Mesendoderm (in vitro differentiated cells): ENCODE measurements at regions not wholly inside any gene's neighbourhood (a gene's known extent, or its start where the extent isn't known, plus 50 kb on each side); places are given as distances from the start of the nearest gene placed in this dataset.
"Not testable (repeated sequence)": the region's sequence is repeated elsewhere in the genome, so short reads cannot be mapped to it uniquely, and the experiment has no call there.

Experiments used
- DNase-seq: peaks from one replicate; pipeline ENCODE4 v3.0.0; 2013
- H2AK5ac ChIP-seq: 2 replicates; pipeline ENCODE4 v1.6.1; 2013; ENCODE audit warnings: low read length, inconsistent platforms
- H2BK120ac ChIP-seq: 2 replicates; pipeline ENCODE4 v1.6.1; 2013; ENCODE audit warnings: low read depth, mild to moderate bottlenecking, low read length, moderate library complexity, mixed read lengths
- H2BK15ac ChIP-seq: replicated peaks from 2 replicates; pipeline ENCODE4 v1.6.1; 2013; ENCODE audit warnings: low read depth, mild to moderate bottlenecking, moderate library complexity
- H2BK5ac ChIP-seq: 2 replicates; pipeline ENCODE4 v1.6.1; 2013; ENCODE audit warnings: low read length, inconsistent platforms
- H3K18ac ChIP-seq: 2 replicates; pipeline ENCODE4 v1.6.1; 2013; ENCODE audit warnings: mild to moderate bottlenecking, low read length, mixed read lengths
- H3K23ac ChIP-seq: one replicate; pipeline ENCODE4 v1.6.1; 2013; ENCODE audit warnings: low read length
- H3K27ac ChIP-seq: 2 replicates; pipeline ENCODE4 v1.5.1; 2013; ENCODE audit warnings: low read depth, mild to moderate bottlenecking, inconsistent platforms, low read length, moderate library complexity
- H3K27me3 ChIP-seq: 2 replicates; pipeline ENCODE4 v1.6.1; 2013; ENCODE audit warnings: low read length, control low read depth, mild to moderate bottlenecking, inconsistent platforms; ENCODE audit not compliant: insufficient read depth, poor library complexity
- H3K36me3 ChIP-seq: 2 replicates; pipeline ENCODE4 v1.6.1; 2013; ENCODE audit warnings: low read length, inconsistent platforms; ENCODE audit not compliant: control insufficient read depth, insufficient read depth
- H3K4ac ChIP-seq: one replicate; pipeline ENCODE4 v1.6.1; 2013; ENCODE audit warnings: low read depth, mild to moderate bottlenecking, low read length, moderate library complexity
- H3K4me1 ChIP-seq: 2 replicates; pipeline ENCODE4 v1.6.1; 2013; ENCODE audit warnings: low read depth, low read length, inconsistent platforms; ENCODE audit not compliant: control insufficient read depth
- H3K4me2 ChIP-seq: 2 replicates; pipeline ENCODE4 v1.6.1; 2013; ENCODE audit warnings: low read length
- H3K4me3 ChIP-seq: 2 replicates; pipeline ENCODE4 v1.5.1; 2013; ENCODE audit warnings: mild to moderate bottlenecking, low read length
- H3K56ac ChIP-seq: one replicate; pipeline ENCODE4 v1.6.1; 2013; ENCODE audit warnings: low read length
- H3K79me1 ChIP-seq: 2 replicates; pipeline ENCODE4 v1.6.1; 2013; ENCODE audit warnings: low read length, inconsistent platforms
- H3K79me2 ChIP-seq: 2 replicates; pipeline ENCODE4 v1.6.1; 2013; ENCODE audit warnings: mild to moderate bottlenecking, low read length; ENCODE audit not compliant: control insufficient read depth, insufficient read depth
- H3K9ac ChIP-seq: 2 replicates; pipeline ENCODE4 v1.6.1; 2013; ENCODE audit warnings: low read length, inconsistent platforms
- H4K5ac ChIP-seq: one replicate; pipeline ENCODE4 v1.6.1; 2013; ENCODE audit warnings: low read length
- H4K8ac ChIP-seq: one replicate; pipeline ENCODE4 v1.6.1; 2013; ENCODE audit warnings: low read depth, mild to moderate bottlenecking, control low read depth, low read length, moderate library complexity
- WGBS: extraction: QIAGEN DNeasy Blood & Tissue Kit; methylation state at CpG from one replicate; pipeline ENCODE4 v1.1.7; 2013; ENCODE audit warnings: low lambda C conversion rate, missing lambda C conversion rate; ENCODE audit not compliant: insufficient coverage; ENCODE audit errors: extremely low coverage; 5-methylcytosine and 5-hydroxymethylcytosine counted together

DNA sequence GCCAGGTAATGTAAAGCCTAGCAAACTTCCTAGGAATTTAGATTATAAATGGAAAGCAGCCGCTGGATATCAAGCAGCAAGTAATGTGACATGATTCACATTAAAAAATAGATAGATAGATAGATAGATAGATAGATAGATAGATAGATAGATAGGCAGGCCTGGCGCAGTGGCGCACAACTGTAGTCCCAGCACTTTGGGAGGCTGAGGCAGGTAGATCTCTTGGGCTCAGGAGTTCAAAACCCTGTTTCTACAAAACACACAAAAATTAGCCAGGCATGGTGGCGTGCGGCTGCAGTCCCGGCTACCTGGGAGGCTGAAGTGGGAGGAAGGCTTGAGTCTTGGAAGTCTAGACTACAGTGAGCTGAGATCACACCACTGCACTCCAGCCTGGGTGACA, 236.9 kb downstream of the SLITRK6 start:
- H3K27ac ChIP-seq = no peak overlapping the region
- no peak for DNase-seq
- H2BK120ac ChIP-seq = no peak overlapping the region
- no peak overlapping the region for H3K4me2 ChIP-seq
- no CpG with 5 or more reads among the region's 6 CpGs for WGBS
- H3K79me1 ChIP-seq = no peaks in the 10 kb centered on the region
- no peak overlapping the region for H4K8ac ChIP-seq
- no peak overlapping the region for H3K56ac ChIP-seq
- no peak overlapping the region for H2BK5ac ChIP-seq
- H3K4ac ChIP-seq = no peak overlapping the region
- no peak overlapping the region for H3K9ac ChIP-seq
- no peaks in the 10 kb centered on the region for H3K79me2 ChIP-seq
- no peak overlapping the region for H4K5ac ChIP-seq
- no peaks in the 10 kb centered on the region for H3K36me3 ChIP-seq
- no peak overlapping the region for H3K23ac ChIP-seq
- H2BK15ac ChIP-seq = no peak overlapping the region
- no peak overlapping the region for H3K18ac ChIP-seq
- no peaks in the 10 kb centered on the region for H3K27me3 ChIP-seq
- no peak overlapping the region for H2AK5ac ChIP-seq
- no peak overlapping the region for H3K4me3 ChIP-seq
- no peaks in the 10 kb centered on the region for H3K4me1 ChIP-seq

DNA sequence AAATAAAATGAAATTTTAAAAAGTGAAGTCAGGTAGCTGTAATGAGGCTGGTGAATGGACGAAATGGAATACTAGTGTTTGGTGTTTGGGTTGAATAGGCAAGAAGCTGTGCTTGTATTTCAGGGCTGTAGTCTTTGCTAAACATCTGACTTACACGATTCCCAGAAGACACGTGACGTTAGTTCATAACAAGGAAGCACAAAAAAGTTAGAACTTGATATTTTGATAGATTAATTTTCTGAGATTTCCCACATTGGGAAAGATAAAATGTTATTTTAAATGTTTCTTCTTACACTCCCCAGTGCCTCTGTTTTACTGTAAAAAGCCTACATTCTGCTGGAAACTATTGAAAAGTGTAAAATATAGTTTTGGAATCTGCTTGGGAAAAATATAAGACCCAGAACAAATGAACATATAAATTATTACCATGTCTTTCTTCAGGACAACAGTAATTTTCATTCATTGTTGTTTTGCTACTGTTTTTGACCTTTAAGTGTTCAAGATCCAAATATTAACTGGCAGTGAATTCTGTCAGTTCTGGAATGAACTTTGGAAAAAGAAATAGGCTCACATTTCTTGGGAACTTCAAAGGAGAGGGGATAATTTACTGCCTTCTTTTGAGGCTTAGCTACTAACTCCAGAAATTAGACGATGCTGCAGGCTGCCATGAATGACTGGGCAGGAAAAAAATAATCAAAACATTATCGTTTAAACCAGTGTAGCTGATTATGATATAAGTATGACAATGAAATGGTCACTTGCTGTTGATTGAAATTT, 241.3 kb downstream of the SLITRK6 start:
- no peak for DNase-seq
- Histone ChIP-seq H3K56ac (no peak overlapping the region), H3K4me2 (no peak overlapping the region), H3K4me1 (no peaks in the 10 kb centered on the region), H3K9ac (no peak overlapping the region), H4K8ac (no peak overlapping the region), H3K36me3 (no peaks in the 10 kb centered on the region), H2BK5ac (no peak overlapping the region), H3K18ac (no peak overlapping the region), H2AK5ac (no peak overlapping the region), H3K27ac (no peak overlapping the region), H3K79me2 (no peaks in the 10 kb centered on the region), H3K4me3 (no peak overlapping the region), H3K27me3 (no peaks in the 10 kb centered on the region), H3K79me1 (no peaks in the 10 kb centered on the region), H2BK15ac (no peak overlapping the region), H4K5ac (no peak overlapping the region), H3K23ac (no peak overlapping the region), H3K4ac (no peak overlapping the region), H2BK120ac (no peak overlapping the region)
- WGBS = no CpG with 5 or more reads among the region's 6 CpGs

GRCh38 chr13:85551012-85551411, 248.2 kb downstream of the SLITRK6 start:
- H2BK120ac ChIP-seq = no peak overlapping the region
- no CpG with 5 or more reads among the region's 1 CpG for WGBS
- no peak overlapping the region for H3K23ac ChIP-seq
- H3K4me1 ChIP-seq = no peaks in the 10 kb centered on the region
- no peak overlapping the region for H3K27ac ChIP-seq
- no peak overlapping the region for H3K4me2 ChIP-seq
- H3K18ac ChIP-seq = no peak overlapping the region
- no peak overlapping the region for H2BK15ac ChIP-seq
- H2BK5ac ChIP-seq = no peak overlapping the region
- H2AK5ac ChIP-seq = no peak overlapping the region
- H3K4ac ChIP-seq = no peak overlapping the region
- no peak overlapping the region for H3K9ac ChIP-seq
- no peak overlapping the region for H4K5ac ChIP-seq
- H3K79me1 ChIP-seq = no peaks in the 10 kb centered on the region
- no peak overlapping the region for H3K4me3 ChIP-seq
- no peak overlapping the region for H3K56ac ChIP-seq
- H3K36me3 ChIP-seq = no peaks in the 10 kb centered on the region
- H3K27me3 ChIP-seq = no peaks in the 10 kb centered on the region
- no peaks in the 10 kb centered on the region for H3K79me2 ChIP-seq
- no peak overlapping the region for H4K8ac ChIP-seq
- DNase-seq = no peak

GRCh38 chr13:85549819-85550218, 249.4 kb downstream of the SLITRK6 start:
- H3K23ac ChIP-seq = no peak overlapping the region
- no peak overlapping the region for H3K9ac ChIP-seq
- H3K4me3 ChIP-seq = no peak overlapping the region
- H3K4me2 ChIP-seq = no peak overlapping the region
- no CpG with 5 or more reads among the region's 2 CpGs for WGBS
- H4K5ac ChIP-seq = no peak overlapping the region
- no peak overlapping the region for H4K8ac ChIP-seq
- no peaks in the 10 kb centered on the region for H3K36me3 ChIP-seq
- H3K4ac ChIP-seq = no peak overlapping the region
- no peak overlapping the region for H3K27ac ChIP-seq
- H2BK15ac ChIP-seq = no peak overlapping the region
- H3K18ac ChIP-seq = no peak overlapping the region
- H2BK120ac ChIP-seq = no peak overlapping the region
- no peak overlapping the region for H2AK5ac ChIP-seq
- DNase-seq = no peak
- no peak overlapping the region for H2BK5ac ChIP-seq
- H3K79me1 ChIP-seq = no peaks in the 10 kb centered on the region
- no peaks in the 10 kb centered on the region for H3K79me2 ChIP-seq
- no peaks in the 10 kb centered on the region for H3K27me3 ChIP-seq
- no peak overlapping the region for H3K56ac ChIP-seq
- no peaks in the 10 kb centered on the region for H3K4me1 ChIP-seq

DNA sequence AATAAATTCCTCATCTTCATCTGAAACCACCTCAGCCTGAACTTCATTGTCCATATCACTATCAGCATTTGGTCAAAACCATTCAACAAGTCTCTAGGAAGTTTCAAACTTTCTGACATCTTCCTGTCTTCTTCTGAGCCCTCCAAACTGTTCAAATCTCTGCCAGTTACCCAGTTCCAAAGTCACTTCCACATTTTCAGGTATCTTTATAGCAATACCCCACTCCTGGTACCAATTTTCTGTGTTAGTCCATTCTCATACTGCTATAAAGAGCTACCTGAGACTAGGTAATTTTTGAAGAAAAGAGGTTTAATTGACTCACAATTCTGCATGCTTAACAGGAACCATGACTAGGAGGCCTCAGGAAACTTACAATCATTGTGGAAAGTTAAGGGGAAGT, 250.4 kb downstream of the SLITRK6 start:
- not testable (repeated sequence) for H3K27ac ChIP-seq, H3K4me3 ChIP-seq

DNA sequence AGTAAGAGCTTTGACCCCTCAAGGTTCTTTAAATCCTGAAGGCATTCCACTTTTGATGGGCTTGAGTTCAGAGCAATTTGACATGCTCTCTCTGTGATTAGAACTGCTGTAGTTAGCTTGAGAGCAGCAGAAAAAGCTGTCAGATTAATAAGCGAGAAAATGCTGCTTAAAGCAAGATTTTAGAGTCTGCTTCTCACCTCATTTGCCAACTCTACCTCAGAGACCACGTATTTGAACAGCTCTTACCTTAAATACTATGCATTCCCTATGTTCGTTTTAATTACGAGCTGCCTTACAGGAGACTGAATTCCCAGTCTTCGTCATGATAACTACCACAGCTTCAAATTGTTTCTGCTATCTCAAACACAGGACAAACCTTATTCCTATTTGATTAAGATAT, 253.4 kb downstream of the SLITRK6 start:
- Histone ChIP-seq H2AK5ac (no peak overlapping the region), H3K4me2 (no peak overlapping the region), H2BK120ac (no peak overlapping the region), H3K79me1 (no peaks in the 10 kb centered on the region), H4K5ac (no peak overlapping the region), H3K4me3 (no peak overlapping the region), H3K18ac (no peak overlapping the region), H3K27me3 (no peaks in the 10 kb centered on the region), H4K8ac (no peak overlapping the region), H3K56ac (no peak overlapping the region), H3K9ac (no peak overlapping the region), H3K36me3 (no peaks in the 10 kb centered on the region), H3K4me1 (no peaks in the 10 kb centered on the region), H3K23ac (no peak overlapping the region), H3K79me2 (no peaks in the 10 kb centered on the region), H2BK15ac (no peak overlapping the region), H3K4ac (no peak overlapping the region), H2BK5ac (no peak overlapping the region), H3K27ac (no peak overlapping the region)
- no CpG with 5 or more reads among the region's 5 CpGs for WGBS
- DNase-seq = no peak

More for the DNA sequence above, 250.4 kb downstream of the SLITRK6 start:
- not testable (repeated sequence) for H3K36me3 ChIP-seq, H4K8ac ChIP-seq, H3K9ac ChIP-seq, H2BK15ac ChIP-seq, H2AK5ac ChIP-seq, H3K79me2 ChIP-seq, H2BK120ac ChIP-seq, H3K4me2 ChIP-seq, H3K79me1 ChIP-seq, H3K4me1 ChIP-seq, H4K5ac ChIP-seq, H3K27me3 ChIP-seq, H3K4ac ChIP-seq, H3K18ac ChIP-seq, H3K23ac ChIP-seq, DNase-seq, H3K56ac ChIP-seq, H2BK5ac ChIP-seq
